Motor neuron (in vitro differentiated cells): ENCODE measurements at regions not wholly inside any gene's neighbourhood (a gene's known extent, or its start where the extent isn't known, plus 50 kb on each side); places are given as distances from the start of the nearest gene placed in this dataset.
"Not testable (repeated sequence)": the region's sequence is repeated elsewhere in the genome, so short reads cannot be mapped to it uniquely, and the experiment has no call there.

Experiments used
- ATAC-seq, 8 experiments: fragments of 200-7000 bp; cut with Tn5 transposase; replicated peaks in 6 of 8; 2 replicates each; pipeline ENCODE4 v1.8.0; 2021; ENCODE audit warnings: mild to moderate bottlenecking in 8 of 8, moderate library complexity in 8 of 8
- H3K27ac ChIP-seq, 2 donors: fragments of 250-450 bp; sonication (Bioruptor Pico); 2 replicates each; pipeline ENCODE4 v1.9.0; 2021; ENCODE audit warnings: antibody characterized with exemption in 2 of 2, mild to moderate bottlenecking in 2 of 2, moderate library complexity in 1 of 2
- H3K4me1 ChIP-seq, 2 donors: fragments of 250-450 bp; sonication (Bioruptor Pico); replicated peaks in 1 of 2; 2 replicates each; pipeline ENCODE4 v1.6.1; 2021; ENCODE audit warnings: antibody characterized with exemption in 2 of 2, mild to moderate bottlenecking in 2 of 2, moderate library complexity in 1 of 2
- H3K4me3 ChIP-seq, 5 donors: fragments of 250-450 bp; sonication (Bioruptor Pico); 2 replicates each; pipeline ENCODE4 v1.9.0; 2021; ENCODE audit warnings: antibody characterized with exemption in 5 of 5, mild to moderate bottlenecking in 5 of 5, moderate library complexity in 4 of 5
- WGBS, 10 experiments: fragments of 450-650 bp; shearing (Covaris generic); methylation state at CpG; one replicate each; pipeline ENCODE4 v1.0.0; 2022; 5-methylcytosine and 5-hydroxymethylcytosine counted together
- in situ Hi-C, 9 experiments: fragments of 400-800 bp; cut with MboI; loops; one replicate each; pipeline ENCODE4 v1.15.0; 2021; ENCODE audit warnings: low sequenced_read_pairs in 9 of 9, low pct_unique_long_range_greater_than_20kb in 2 of 9; ENCODE audit not compliant: unreplicated experiment in 9 of 9

DNA sequence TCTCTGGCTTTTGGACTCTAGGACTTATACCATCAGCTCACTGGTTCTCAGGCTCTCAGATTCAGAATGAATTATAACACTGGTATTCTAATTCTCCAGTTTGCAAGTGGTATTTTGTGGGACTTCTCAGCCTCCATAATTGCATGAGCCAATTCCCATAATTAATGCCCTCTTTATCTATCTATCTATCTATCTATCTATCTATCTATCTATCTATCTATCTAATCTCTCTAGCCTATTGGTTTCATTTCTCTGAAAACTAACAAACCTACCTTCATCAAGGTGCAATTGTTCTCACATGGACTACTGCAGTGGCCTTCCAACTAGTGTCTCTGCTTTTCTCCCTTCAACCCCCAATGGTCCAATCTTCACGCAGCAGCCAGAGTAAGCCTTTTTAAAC, 507.4 kb downstream of the ETNK1 start:
- H3K27ac ChIP-seq, result no peak overlapping the region
- in situ Hi-C loops, result no loop called here
- H3K4me1 ChIP-seq, result no peaks in the 10 kb centered on the region
- 0 to 100% (median 83%) methylated on average over 1 of the region's 1 CpG for WGBS, 10 experiments
- H3K4me3 ChIP-seq, result no peak overlapping the region
- ATAC-seq, result no peak

DNA sequence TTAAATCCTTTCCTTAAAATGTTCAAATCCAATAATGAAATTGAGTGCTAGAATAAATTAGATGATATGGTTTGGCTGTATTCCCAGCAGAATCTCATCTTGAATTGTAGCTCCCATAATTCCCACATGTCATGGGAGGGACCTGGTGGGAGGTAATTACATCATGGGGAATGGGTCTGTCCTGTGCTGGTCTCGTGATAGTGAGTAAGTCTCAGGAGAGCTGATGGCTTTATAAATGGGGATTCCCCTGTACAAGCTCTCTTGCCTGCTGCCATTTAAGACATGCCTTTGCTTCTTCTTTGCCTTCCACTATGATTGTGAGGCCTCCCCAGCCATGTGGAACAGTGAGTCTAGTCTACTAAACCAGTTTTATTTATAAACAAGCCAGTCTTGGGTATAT, 508.5 kb downstream of the ETNK1 start:
- 0 to 100% (median 50%) methylated on average over 1 of the region's 1 CpG; no CpG with 5 or more reads in 3 of the 10 experiments for WGBS, 10 experiments
- ATAC-seq, result no peak
- in situ Hi-C loops, result no loop called here
- Histone ChIP-seq H3K27ac (no peak overlapping the region), H3K4me1 (no peaks in the 10 kb centered on the region), H3K4me3 (no peak overlapping the region)

DNA sequence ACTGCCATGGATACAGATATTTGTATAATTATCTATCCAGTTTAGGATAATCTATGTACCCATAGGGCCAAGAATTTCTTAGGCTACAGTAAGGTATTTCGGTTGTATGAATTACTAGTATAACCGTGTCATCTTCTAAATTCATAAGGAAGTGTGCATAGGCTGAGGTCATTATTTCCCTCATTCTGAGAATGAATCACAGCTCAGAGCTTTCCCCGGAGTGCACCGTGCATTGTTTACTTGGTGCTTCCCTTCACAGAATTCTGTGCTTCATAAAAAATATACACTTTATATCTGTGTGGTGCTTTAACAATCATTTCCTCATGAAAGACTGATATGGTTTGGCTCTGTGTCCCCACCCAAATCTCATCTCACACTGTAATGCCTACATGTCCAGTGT, 514.1 kb downstream of the ETNK1 start:
- WGBS, 10 experiments, result 28 to 100% (median 74%) methylated on average over 1 to 4 of the region's 4 CpGs; no CpG with 5 or more reads in 1 of the 10 experiments
- peak in 1 of 8 experiments; percentile 83 for ATAC-seq
- Histone ChIP-seq H3K4me3 (no peak overlapping the region), H3K27ac (no peak overlapping the region), H3K4me1 (no peaks in the 10 kb centered on the region)
- in situ Hi-C loops, result no loop called here

DNA sequence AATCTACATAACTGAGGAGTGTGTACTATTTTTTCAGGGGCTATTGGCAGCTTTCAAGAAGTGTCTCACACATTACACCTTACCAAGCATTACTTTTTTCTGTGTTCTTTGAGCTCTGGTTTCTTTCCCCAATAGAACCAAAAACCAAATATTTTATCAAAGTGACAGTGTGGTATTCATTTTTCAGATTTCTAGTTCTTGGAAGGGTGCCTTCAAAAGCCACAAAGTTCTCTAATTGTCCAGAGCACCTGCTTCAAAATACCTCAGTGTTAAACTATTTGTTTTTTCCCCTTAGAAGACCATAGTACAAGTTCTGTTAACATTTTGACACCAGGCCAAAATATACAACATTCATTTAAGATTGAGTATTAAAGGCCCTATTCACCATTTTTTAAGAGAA, 515.7 kb downstream of the ETNK1 start:
- H3K4me1 ChIP-seq, result no peaks in the 10 kb centered on the region
- in situ Hi-C loops, result no loop called here
- no peak overlapping the region for H3K4me3 ChIP-seq
- ATAC-seq, result no peak
- no peak overlapping the region for H3K27ac ChIP-seq

DNA sequence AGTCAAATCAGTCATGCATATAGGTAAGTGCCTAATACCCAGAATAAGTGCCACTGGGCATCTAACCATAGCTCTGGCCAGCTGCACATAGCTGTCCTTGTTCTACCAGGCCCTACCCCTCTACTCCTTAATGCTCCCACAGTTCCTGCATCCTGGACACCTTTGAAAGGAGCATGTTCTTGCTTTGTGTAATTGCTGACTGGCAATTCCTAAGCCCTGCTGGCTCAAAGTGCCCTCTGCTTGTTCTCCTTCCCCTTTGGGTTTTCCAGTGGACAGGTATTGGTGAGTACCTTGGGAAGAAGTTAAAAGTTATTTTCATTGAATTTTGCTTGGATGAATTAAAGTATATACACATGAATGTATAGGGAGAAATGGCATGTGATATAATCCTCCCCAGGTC, 516.4 kb downstream of the ETNK1 start:
- no peak overlapping the region for H3K4me3 ChIP-seq
- in situ Hi-C loops, result no loop called here
- no peaks in the 10 kb centered on the region for H3K4me1 ChIP-seq
- no peak overlapping the region for H3K27ac ChIP-seq
- ATAC-seq, result no peak

DNA sequence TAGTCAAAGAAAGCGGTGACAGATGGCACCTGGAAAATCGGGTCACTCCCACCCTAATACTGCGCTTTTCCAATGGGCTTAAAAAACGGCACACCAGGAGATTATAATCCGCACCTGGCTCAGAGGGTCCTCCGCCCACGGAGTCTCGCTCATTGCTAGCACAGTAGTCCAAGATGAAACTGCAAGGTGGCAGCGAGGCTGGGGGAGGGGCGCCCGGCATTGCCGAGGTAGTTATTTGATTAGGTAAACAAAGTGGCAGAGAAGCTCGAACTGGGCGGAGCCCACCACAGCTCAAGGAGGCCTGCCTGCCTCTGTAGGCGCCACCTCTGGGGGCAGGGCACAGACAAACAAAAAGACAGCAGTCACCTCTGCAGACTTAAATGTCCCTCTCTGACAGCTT, 521.1 kb downstream of the ETNK1 start:
- ATAC-seq, H3K4me3 ChIP-seq, H3K4me1 ChIP-seq, H3K27ac ChIP-seq, in situ Hi-C loops: not testable (repeated sequence)
- 70 to 93% (median 77%) methylated on average over 1 to 5 of the region's 15 CpGs; no CpG with 5 or more reads in 6 of the 10 experiments for WGBS, 10 experiments

DNA sequence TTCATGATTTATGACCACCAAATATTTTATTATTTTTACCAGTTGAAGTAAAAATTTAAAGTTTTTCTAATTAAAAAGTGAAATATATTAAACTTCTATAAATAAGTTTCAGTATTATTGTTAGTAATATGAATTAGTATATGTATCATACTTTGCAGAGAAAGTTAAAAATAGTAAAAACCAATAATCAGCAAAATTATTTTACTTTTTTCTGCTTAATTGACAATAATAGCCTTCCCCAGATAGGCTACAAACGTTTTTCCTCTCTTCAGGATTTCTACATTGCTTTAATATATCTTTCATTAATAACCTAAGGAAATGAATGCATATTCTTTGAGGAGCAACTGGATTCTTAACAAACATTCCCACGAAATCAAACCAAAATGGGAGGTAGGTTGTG, 543.5 kb downstream of the ETNK1 start:
- ATAC-seq, result no peak
- Histone ChIP-seq H3K4me3 (no peak overlapping the region), H3K4me1 (no peaks in the 10 kb centered on the region), H3K27ac (no peak overlapping the region)
- in situ Hi-C loops, result no loop called here
- WGBS, 10 experiments, result 0 to 64% (median 24%) methylated on average over 2 of the region's 2 CpGs

DNA sequence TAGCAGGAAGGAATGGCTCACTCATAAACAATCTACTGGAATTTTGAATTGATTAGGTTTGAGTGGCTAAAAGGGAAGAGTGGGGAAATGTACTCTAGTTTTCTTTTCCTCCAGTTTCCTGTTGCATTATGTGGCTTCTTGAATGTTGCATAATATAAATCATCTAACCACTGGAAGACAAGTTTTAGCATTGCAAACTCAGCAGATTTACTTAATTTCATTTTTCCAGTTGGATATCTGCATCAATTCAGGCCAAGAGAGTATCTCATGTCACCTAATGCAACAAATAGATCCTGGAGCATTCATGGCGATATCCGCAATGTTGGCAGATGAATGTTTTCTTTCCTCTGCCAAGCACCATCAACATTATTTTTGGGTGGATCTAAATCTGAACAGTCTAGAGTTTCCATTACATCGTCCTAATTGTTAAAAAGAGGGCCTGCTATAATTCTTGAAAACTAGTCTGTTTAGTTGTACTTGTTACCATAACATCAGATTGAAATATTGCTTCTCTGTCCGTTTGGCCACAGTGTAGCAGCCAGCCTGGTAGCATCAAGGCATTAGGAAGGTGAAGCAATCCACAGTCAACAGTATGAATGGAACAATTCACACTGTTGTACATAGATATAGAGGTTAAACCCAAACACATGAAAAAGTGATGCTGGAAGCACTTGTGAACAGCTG, 544.2 kb downstream of the ETNK1 start:
- 15 to 100% (median 85%) methylated on average over 1 to 4 of the region's 4 CpGs for WGBS, 10 experiments
- in situ Hi-C loops, result no loop called here
- Histone ChIP-seq H3K27ac (no peak overlapping the region), H3K4me3 (no peak overlapping the region), H3K4me1 (no peaks in the 10 kb centered on the region)
- ATAC-seq, result no peak

DNA sequence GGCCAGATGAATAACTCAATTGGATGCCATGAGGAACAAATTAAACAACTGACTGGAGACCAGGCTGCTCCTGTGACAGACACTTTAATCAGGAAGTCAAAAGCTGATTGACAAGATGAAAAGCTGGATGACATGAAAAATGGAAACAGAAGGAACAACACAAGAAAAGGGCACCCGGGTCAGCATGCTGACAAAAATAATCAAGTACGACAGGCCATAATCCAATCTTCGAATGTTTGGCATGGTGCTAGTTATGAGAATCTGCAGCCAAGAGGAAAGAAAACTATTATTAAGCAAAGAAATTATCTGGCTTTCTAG, 544.7 kb downstream of the ETNK1 start:
- H3K4me3 ChIP-seq, result no peak overlapping the region
- 19 to 97% (median 84%) methylated on average over 3 of the region's 3 CpGs; no CpG with 5 or more reads in 2 of the 10 experiments for WGBS, 10 experiments
- H3K4me1 ChIP-seq, result no peaks in the 10 kb centered on the region
- in situ Hi-C loops, result no loop called here
- ATAC-seq, result no peak
- H3K27ac ChIP-seq, result no peak overlapping the region

DNA sequence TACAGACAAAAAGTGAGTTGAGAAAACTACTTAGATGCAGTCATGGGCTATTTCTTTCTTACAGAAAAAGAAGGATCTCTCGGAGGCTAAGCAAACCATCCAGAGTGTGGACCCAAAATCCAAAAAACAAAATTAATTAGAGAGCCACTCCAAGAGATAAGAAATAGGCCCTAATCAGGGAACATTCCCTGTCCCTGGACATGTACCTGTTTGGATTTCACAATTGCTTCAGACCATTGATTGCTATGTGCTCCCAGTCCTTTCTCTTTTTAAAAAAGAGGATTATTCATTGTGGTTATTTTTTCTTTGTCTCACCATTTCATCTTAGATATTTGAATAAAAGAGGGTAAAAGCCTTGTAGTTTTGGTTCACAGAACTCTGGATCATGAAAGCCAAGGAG, 549.9 kb downstream of the ETNK1 start:
- no peak for ATAC-seq
- in situ Hi-C loops, result no loop called here
- Histone ChIP-seq H3K4me3 (no peak overlapping the region), H3K4me1 (no peaks in the 10 kb centered on the region), H3K27ac (no peak overlapping the region)
- 0 to 100% (median 80%) methylated on average over 1 of the region's 1 CpG; no CpG with 5 or more reads in 2 of the 10 experiments for WGBS, 10 experiments

DNA sequence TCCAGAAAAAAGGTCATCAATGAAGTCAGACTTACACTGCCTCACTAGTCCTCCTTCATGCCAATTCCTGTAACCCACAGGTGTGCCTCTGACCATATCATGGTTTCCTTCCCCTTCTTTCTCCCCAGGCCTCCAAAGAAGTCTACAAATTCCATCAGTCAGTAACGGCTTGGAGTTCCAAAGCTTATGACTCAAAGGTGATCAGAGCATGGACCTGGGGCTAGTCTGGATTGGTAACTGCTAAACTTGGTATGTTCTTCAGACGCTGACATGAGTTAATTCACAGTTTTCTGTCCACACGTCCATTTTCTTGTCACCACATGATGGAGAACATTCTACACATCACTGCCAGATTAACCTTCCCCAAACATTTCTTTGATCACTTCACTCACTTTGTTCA, 560.4 kb downstream of the ETNK1 start:
- H3K4me3 ChIP-seq, result no peak overlapping the region
- no peak overlapping the region for H3K27ac ChIP-seq
- in situ Hi-C loops, result no loop called here
- ATAC-seq, result no peak
- no peaks in the 10 kb centered on the region for H3K4me1 ChIP-seq
- 15 to 100% (median 80%) methylated on average over 1 to 3 of the region's 3 CpGs; no CpG with 5 or more reads in 3 of the 10 experiments for WGBS, 10 experiments

DNA sequence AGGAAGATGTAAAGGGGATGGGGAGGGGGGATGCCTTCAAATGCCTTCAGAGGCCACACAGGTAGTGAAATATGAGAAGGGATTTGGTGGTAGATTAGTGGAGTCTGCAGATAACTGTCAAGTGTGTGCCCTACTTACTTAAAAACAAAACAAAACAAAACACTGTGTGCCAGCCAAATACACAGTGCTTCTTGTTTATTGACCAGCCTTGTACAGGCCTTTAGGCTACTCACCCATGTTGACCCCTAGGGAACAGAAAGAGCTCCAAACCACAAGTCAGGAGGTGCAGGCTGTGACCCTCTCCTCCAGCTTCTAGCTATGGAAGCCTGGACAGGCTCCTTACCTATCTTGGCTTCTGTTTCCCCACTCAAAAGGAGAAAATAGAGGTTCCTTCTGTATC, 562.0 kb downstream of the ETNK1 start:
- in situ Hi-C loops, result no loop called here
- no peak overlapping the region for H3K27ac ChIP-seq
- H3K4me3 ChIP-seq, result no peak overlapping the region
- no peaks in the 10 kb centered on the region for H3K4me1 ChIP-seq
- ATAC-seq, result no peak

DNA sequence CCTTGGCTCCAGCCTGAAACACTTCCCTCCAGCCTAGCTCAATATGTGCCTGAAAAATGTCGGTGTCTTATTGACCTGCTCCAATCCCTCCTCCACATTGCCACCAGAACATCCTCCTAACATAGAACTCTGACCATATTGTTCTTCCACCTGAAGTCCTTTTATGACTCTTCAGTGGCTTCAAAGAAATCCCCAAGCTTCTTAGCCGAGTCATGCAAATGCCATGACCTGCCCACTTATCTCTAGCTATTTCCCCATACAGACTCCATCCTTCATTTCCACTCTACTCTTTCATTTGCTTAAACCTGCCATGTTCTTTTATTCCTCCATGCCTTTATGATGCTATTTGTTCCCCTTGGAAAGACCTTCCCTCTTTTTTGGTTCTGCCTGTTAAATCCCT, 568.6 kb downstream of the ETNK1 start:
- 8 to 100% (median 82%) methylated on average over 1 to 2 of the region's 2 CpGs; no CpG with 5 or more reads in 5 of the 10 experiments for WGBS, 10 experiments

DNA sequence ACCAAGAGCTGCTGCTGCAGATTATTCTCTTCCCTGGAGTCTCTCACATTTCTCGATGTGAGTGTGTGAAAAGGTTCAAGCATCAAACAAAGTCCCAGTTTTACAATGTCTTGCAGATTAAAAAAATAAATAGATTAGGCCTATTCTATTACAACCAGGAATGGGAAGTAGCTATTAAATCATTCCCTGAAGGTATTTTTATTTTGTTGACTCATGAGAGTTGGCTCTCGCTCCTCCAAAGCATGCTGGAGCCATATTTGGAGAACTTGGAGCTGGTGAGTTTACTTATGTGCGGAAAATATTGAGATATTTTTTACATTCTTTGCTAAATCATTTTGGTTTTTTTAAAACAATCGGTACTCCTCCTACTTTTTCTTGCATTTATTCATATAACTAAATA, 572.3 kb downstream of the ETNK1 start:
- peak in 3 of 8 experiments; percentile 45 to 65 (median 60) for ATAC-seq
- no peaks in the 10 kb centered on the region for H3K4me1 ChIP-seq
- H3K4me3 ChIP-seq, result no peak overlapping the region
- 0 to 100% (median 78%) methylated on average over 1 to 4 of the region's 4 CpGs for WGBS, 10 experiments
- no peak overlapping the region for H3K27ac ChIP-seq
- in situ Hi-C loops, result no loop called here

More for the DNA sequence above, 568.6 kb downstream of the ETNK1 start:
- H3K4me1 ChIP-seq, result no peaks in the 10 kb centered on the region
- H3K27ac ChIP-seq, result no peak overlapping the region
- in situ Hi-C loops, result no loop called here
- no peak overlapping the region for H3K4me3 ChIP-seq
- ATAC-seq, result no peak
